HFF-Myc (cell line): ENCODE measurements at regions not wholly inside any gene's neighbourhood (a gene's known extent, or its start where the extent isn't known, plus 50 kb on each side); places are given as distances from the start of the nearest gene placed in this dataset.

Experiments used
- DNase-seq: peaks from one replicate; pipeline ENCODE4 v3.0.0-alpha.2; 2011; ENCODE audit warnings: low read depth; ENCODE audit errors: extremely low read depth
- H3K4me3 ChIP-seq: replicated peaks from 2 replicates; pipeline ENCODE4 v1.5.1; 2011; ENCODE audit warnings: low read depth, mild to moderate bottlenecking, control low read depth, low read length
- CTCF ChIP-seq: IDR thresholded peaks from 2 replicates; pipeline ENCODE4 v1.5.1; 2012; ENCODE audit warnings: mild to moderate bottlenecking, low read depth, low read length, control low read depth; ENCODE audit errors: missing control alignments

GRCh38 chr3:153897842-153898241 is 223.3 kb upstream of the ARHGEF26 start:
- no peak overlapping the region for H3K4me3 ChIP-seq
- TF ChIP-seq CTCF, result no peak
- no peak for DNase-seq

GRCh38 chr3:153901152-153901551 is 220.0 kb upstream of the ARHGEF26 start:
- no peak for DNase-seq
- H3K4me3 ChIP-seq, result no peak overlapping the region
- no peak for TF ChIP-seq CTCF

- no peak for TF ChIP-seq CTCF
- peak; percentile 2 for DNase-seq
- H3K4me3 ChIP-seq, result no peak overlapping the region
Measured at GRCh38 chr3:153901991-153902390, 219.2 kb upstream of the ARHGEF26 start.

GRCh38 chr3:153903430-153903829 is 217.8 kb upstream of the ARHGEF26 start:
- TF ChIP-seq CTCF, result no peak
- DNase-seq, result no peak
- no peak overlapping the region for H3K4me3 ChIP-seq

- no peak for TF ChIP-seq CTCF
- no peak overlapping the region for H3K4me3 ChIP-seq
- no peak for DNase-seq
Measured at GRCh38 chr3:153906366-153906765, 214.8 kb upstream of the ARHGEF26 start.

GRCh38 chr3:153910387-153910786 is 210.8 kb upstream of the ARHGEF26 start:
- no peak for TF ChIP-seq CTCF
- H3K4me3 ChIP-seq, result no peak overlapping the region
- no peak for DNase-seq

- H3K4me3 ChIP-seq, result no peak overlapping the region
- no peak for DNase-seq
- TF ChIP-seq CTCF, result no peak
Measured at GRCh38 chr3:153911116-153911515, 210.1 kb upstream of the ARHGEF26 start.
